Bronchial epithelial cell (primary cell): ENCODE measurements at regions not wholly inside any gene's neighbourhood (a gene's known extent, or its start where the extent isn't known, plus 50 kb on each side); places are given as distances from the start of the nearest gene placed in this dataset.
"Not testable (repeated sequence)": the region's sequence is repeated elsewhere in the genome, so short reads cannot be mapped to it uniquely, and the experiment has no call there.

Experiments
- DNase-seq: peaks from one replicate; pipeline ENCODE4 v3.0.0-alpha.2; 2010; ENCODE audit warnings: low read depth
- FAIRE-seq: peaks from 2 replicates; lab custom pipeline; 2011; peaks lifted over from hg19 to GRCh38; lab: Jason Lieb, UNC
- H3K27me3 ChIP-seq: 2 replicates; pipeline ENCODE4 v1.5.1; 2011; ENCODE audit warnings: low read length; ENCODE audit not compliant: control insufficient read depth, insufficient read depth
- H3K36me3 ChIP-seq: 2 replicates; pipeline ENCODE4 v1.5.1; 2011; ENCODE audit warnings: low read length; ENCODE audit not compliant: control insufficient read depth, insufficient read depth
- H3K4me3 ChIP-seq: 2 replicates; pipeline ENCODE4 v1.5.1; 2011; ENCODE audit warnings: mild to moderate bottlenecking, low read depth, low read length, control low read depth
- TF ChIP-seq, protein P1 (sequence below): IDR thresholded peaks from 2 replicates; pipeline ENCODE4 v1.5.1; 2011; ENCODE audit warnings: mild to moderate bottlenecking, moderate library complexity, low read length, control low read depth, inconsistent platforms; ENCODE audit not compliant: insufficient read depth, severe bottlenecking

DNA sequence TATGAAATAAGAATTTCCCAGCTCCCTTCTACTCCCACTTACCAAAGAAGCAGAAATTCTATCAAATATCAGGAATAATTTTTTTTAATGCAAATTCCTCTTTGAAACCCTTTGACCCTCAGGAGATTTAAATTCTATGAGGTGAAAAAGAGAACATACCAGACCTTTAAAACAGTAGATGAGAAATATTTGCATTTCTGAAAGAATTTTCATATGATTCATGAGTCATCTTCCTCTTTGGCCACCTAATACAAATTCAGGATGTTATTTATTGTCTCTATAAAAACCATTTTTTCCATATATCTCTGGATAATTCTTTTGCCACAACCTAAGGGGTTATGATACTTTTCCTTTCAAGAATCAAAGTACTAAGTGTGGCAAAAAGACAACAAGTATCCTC, 67.3 kb upstream of the ST3GAL6 start:
- H3K36me3 ChIP-seq = no peaks in the 10 kb centered on the region
- TF ChIP-seq, protein P1, sequence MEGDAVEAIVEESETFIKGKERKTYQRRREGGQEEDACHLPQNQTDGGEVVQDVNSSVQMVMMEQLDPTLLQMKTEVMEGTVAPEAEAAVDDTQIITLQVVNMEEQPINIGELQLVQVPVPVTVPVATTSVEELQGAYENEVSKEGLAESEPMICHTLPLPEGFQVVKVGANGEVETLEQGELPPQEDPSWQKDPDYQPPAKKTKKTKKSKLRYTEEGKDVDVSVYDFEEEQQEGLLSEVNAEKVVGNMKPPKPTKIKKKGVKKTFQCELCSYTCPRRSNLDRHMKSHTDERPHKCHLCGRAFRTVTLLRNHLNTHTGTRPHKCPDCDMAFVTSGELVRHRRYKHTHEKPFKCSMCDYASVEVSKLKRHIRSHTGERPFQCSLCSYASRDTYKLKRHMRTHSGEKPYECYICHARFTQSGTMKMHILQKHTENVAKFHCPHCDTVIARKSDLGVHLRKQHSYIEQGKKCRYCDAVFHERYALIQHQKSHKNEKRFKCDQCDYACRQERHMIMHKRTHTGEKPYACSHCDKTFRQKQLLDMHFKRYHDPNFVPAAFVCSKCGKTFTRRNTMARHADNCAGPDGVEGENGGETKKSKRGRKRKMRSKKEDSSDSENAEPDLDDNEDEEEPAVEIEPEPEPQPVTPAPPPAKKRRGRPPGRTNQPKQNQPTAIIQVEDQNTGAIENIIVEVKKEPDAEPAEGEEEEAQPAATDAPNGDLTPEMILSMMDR = no peak
- no peak for FAIRE-seq
- no peak overlapping the region for H3K4me3 ChIP-seq
- peak; percentile 47 for DNase-seq
- no peaks in the 10 kb centered on the region for H3K27me3 ChIP-seq

DNA sequence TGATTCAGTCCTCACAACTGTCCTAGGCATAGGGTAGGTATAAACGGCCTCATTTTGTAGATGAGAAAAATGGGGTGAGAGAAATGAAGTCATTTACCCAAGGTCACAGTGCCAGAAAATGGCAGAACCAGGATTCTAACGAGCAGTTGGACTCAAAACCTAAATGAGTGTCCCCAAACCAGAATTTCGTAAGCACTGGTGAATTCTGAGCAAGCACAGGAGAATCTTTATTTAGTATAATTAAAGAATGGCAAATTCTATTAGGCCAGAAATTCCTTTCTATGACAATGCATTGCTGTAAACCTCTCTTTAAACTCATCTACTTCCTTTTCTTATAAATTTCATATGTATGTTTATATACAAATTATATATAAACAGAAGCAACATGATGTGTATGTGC, 66.8 kb upstream of the ST3GAL6 start:
- DNase-seq, FAIRE-seq, H3K36me3 ChIP-seq, H3K27me3 ChIP-seq, H3K4me3 ChIP-seq: not testable (repeated sequence)

DNA sequence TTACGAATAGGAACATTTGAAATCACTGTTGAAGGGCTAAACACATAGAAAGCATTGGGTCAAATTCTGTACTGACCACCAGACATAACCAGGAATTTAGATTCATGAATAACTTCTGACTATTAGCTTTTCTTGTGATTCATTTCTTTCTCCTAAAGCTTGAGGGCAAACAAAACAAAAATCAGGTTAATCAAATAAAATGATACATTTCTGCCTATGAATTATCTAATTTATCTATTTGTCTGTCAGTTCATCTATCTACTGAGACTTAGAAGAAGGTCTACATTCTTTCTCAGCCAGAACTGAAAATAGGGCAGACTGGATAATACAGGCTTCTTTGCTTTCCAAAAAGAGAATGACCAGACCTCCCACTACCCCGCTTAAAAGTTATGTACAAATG, 65.9 kb upstream of the ST3GAL6 start:
- no peak for FAIRE-seq

DNA sequence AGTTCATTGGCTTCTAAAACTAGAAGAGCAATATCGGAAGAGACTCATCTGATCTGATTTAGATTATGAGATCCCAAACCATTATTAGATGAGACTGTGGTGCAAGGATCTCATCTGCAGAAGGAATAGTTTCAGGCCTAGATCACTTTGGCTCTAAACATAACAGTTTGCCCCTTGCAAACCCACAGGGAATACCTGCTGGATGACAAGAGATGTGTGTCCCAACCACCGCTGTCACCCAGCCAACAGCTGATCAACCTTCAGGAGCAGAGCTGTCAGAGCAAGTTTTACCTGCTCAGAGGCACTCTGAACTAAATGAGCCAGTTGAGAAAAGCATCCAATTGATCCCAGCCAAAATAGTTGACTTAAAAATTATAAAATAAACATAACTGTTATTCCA, 64.0 kb upstream of the ST3GAL6 start:
- Histone ChIP-seq H3K36me3 (no peaks in the 10 kb centered on the region), H3K4me3 (no peak overlapping the region), H3K27me3 (no peaks in the 10 kb centered on the region)
- TF ChIP-seq, protein P1 = no peak
- DNase-seq (peak; percentile 72), FAIRE-seq (peak; percentile 23)

More for the DNA sequence above, 65.9 kb upstream of the ST3GAL6 start:
- TF ChIP-seq, protein P1 = no peak
- Histone ChIP-seq H3K4me3 (no peak overlapping the region), H3K27me3 (no peaks in the 10 kb centered on the region), H3K36me3 (no peaks in the 10 kb centered on the region)
- no peak for DNase-seq

DNA sequence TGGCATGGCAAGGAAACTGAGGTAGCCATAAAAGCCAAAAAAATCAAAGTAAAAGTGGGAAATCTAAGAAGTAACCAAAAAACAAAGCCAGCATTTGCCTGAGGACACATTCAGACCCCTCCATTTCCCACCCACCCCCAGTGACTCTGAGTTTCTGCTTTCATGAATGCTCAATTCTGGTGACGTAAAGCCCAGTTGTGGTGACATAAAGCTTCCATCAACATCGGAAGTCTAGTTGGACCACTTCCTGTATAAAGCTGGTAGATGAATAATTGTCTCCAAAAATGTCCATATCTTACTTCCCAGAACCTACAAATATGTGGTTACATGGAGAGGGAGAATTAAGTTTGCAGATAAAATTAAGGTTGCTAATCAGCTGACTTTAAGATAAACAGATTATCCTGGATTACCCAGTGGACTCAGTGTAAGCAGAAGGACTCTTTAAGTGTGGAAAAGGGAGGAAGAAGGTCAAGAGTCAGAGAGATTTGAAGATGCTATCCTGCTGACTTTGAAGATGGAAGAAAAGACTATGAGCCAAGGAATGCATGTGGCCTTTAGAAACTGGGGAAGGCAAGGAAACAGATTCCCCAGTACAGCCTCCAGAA, 62.0 kb upstream of the ST3GAL6 start:
- no peaks in the 10 kb centered on the region for H3K36me3 ChIP-seq
- DNase-seq (no peak), FAIRE-seq (no peak)
- H3K4me3 ChIP-seq = no peak overlapping the region
- TF ChIP-seq, protein P1 = no peak
- H3K27me3 ChIP-seq = no peaks in the 10 kb centered on the region

DNA sequence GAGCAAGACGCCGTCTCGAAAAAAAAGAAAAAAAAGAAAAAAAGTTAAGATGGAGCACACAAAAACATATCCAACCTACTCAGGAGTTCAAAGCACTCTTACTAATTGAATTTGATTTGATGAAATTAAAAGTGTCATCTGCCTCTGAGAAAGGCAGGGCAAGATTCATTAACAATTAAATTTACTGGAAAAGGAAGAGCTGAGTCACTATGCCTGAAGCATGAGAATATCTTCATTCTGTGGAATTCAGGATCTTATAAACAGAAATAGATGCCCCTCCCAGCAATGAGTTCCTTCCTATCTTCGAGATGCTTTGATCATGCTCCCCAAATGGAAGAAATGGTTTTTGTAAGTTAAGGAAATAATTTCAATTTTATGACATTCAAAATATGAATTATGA, 61.0 kb upstream of the ST3GAL6 start:
- Histone ChIP-seq H3K4me3 (no peak overlapping the region), H3K36me3 (no peaks in the 10 kb centered on the region), H3K27me3 (no peaks in the 10 kb centered on the region)
- no peak for FAIRE-seq
- TF ChIP-seq, protein P1 = no peak
- DNase-seq = no peak
